HG03457 (cell line): ENCODE measurements at regions not wholly inside any gene's neighbourhood (a gene's known extent, or its start where the extent isn't known, plus 50 kb on each side); places are given as distances from the start of the nearest gene placed in this dataset.

Source experiments
- ATAC-seq: cut with Tn5 transposase; IDR thresholded peaks from one replicate; pipeline ENCODE4 v1.9.1; 2021; ENCODE audit warnings: moderate number of reproducible peaks; ENCODE audit not compliant: unreplicated experiment

GRCh38 chr14:50056435-50056834 lies 59.9 kb downstream of the VCPKMT start:
- ATAC-seq: no peak

DNA sequence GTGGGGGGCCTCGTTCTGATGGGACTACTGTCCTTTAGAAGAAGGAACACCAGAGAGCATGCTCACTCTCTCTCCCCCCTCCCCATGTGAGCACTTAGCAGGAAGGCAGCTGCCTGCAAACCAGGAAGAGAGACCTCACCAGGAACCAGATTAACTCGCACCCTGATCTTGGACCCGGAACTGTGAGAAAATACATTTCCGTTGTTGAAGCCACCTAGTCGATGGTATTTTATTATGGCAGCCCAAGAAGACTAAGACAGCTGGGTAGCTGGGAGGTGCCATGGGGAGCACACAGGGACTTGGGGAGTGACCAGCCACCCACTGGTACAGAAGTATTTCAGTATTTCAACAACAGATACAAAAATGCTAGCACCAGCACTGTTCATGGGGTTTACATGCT lies 59.0 kb downstream of the VCPKMT start:
- no peak for ATAC-seq

- no peak for ATAC-seq
Measured at GRCh38 chr14:50058113-50058512, 58.3 kb downstream of the VCPKMT start.
